Keratinocyte (primary cell): ENCODE measurements at regions not wholly inside any gene's neighbourhood (a gene's known extent, or its start where the extent isn't known, plus 50 kb on each side); places are given as distances from the start of the nearest gene placed in this dataset.

Source experiments
- DNase-seq: peaks from one replicate; pipeline ENCODE4 v3.0.0-alpha.2; 2011; ENCODE audit warnings: low read depth, missing footprints, low spot score
- FAIRE-seq: peaks from 2 replicates; lab custom pipeline; 2011; peaks lifted over from hg19 to GRCh38; lab: Jason Lieb, UNC
- H2AFZ ChIP-seq: 2 replicates; pipeline ENCODE4 v1.6.0; 2012; ENCODE audit warnings: low read length, control low read depth, inconsistent platforms; ENCODE audit not compliant: control insufficient read depth
- H3K27ac ChIP-seq: 2 replicates; pipeline ENCODE4 v1.5.1; 2011; ENCODE audit warnings: low read length; ENCODE audit not compliant: control insufficient read depth, insufficient read depth
- H3K27me3 ChIP-seq: 3 replicates; pipeline ENCODE4 v1.6.0; 2011; ENCODE audit warnings: low read length; ENCODE audit not compliant: control insufficient read depth, insufficient read depth; ENCODE audit errors: extremely low read depth
- H3K36me3 ChIP-seq, 2 experiments: 2 replicates in 1 of 2; 3 replicates in 1 of 2; pipeline ENCODE4 v1.5.1; 2011; ENCODE audit warnings: low read length in 2 of 2, mild to moderate bottlenecking in 1 of 2; ENCODE audit not compliant: control insufficient read depth in 2 of 2, insufficient read depth in 2 of 2; ENCODE audit errors: extremely low read depth in 1 of 2
- H3K4me1 ChIP-seq: 3 replicates; pipeline ENCODE4 v1.5.1; 2011; ENCODE audit warnings: low read length; ENCODE audit not compliant: control insufficient read depth, insufficient read depth; ENCODE audit errors: extremely low read depth
- H3K4me2 ChIP-seq: 3 replicates; pipeline ENCODE4 v1.6.0; 2011; ENCODE audit warnings: low read depth, low read length; ENCODE audit not compliant: control insufficient read depth, insufficient read depth; ENCODE audit errors: extremely low read depth
- H3K4me3 ChIP-seq, 3 experiments: fragments of 200-600 bp in 1 of 3; sonication (generic) in 1 of 3; 2 replicates in 2 of 3; 3 replicates in 1 of 3; pipeline ENCODE4 v1.5.1; 2011 to 2016; ENCODE audit warnings: low read length in 3 of 3, mild to moderate bottlenecking in 3 of 3, control low read depth in 2 of 3, inconsistent platforms in 1 of 3, low read depth in 1 of 3, mixed read lengths in 1 of 3, mixed run types in 1 of 3, moderate library complexity in 1 of 3; ENCODE audit not compliant: control insufficient read depth in 2 of 3, insufficient read depth in 2 of 3; ENCODE audit errors: extremely low read depth in 1 of 3
- H3K79me2 ChIP-seq: 2 replicates; pipeline ENCODE4 v1.6.0; 2012; ENCODE audit warnings: low read length; ENCODE audit not compliant: control insufficient read depth, insufficient read depth
- H3K9ac ChIP-seq: 3 replicates; pipeline ENCODE4 v1.6.0; 2011; ENCODE audit warnings: low read length; ENCODE audit not compliant: control insufficient read depth, insufficient read depth; ENCODE audit errors: extremely low read depth
- H3K9me1 ChIP-seq: 3 replicates; pipeline ENCODE4 v1.6.0; 2011; ENCODE audit warnings: low read length; ENCODE audit not compliant: control insufficient read depth, insufficient read depth; ENCODE audit errors: extremely low read depth
- H3K9me3 ChIP-seq: 2 replicates; pipeline ENCODE4 v1.5.1; 2012; ENCODE audit warnings: low read depth, low read length; ENCODE audit not compliant: control insufficient read depth
- H4K20me1 ChIP-seq: 3 replicates; pipeline ENCODE4 v1.6.0; 2011; ENCODE audit warnings: low read length; ENCODE audit not compliant: control insufficient read depth, insufficient read depth; ENCODE audit errors: extremely low read depth
- EZH2 ChIP-seq: IDR thresholded peaks from one replicate; pipeline ENCODE4 v1.6.1; 2012; ENCODE audit warnings: inconsistent platforms, mild to moderate bottlenecking, low read length, moderate library complexity
- dilution Hi-C: fragments of 300-500 bp; cut with MboI; formaldehyde crosslinking; loops from one replicate; pipeline ENCODE4 v1.7.0; 2020; ENCODE audit warnings: low sequenced_read_pairs; ENCODE audit not compliant: extremely low pct_ligation_motif_present
- TF ChIP-seq, protein P1 (sequence below), 3 experiments: IDR thresholded peaks in 1 of 3; conservative IDR thresholded peaks in 1 of 3; optimal IDR thresholded peaks in 1 of 3; 2 replicates in 2 of 3; 3 replicates in 1 of 3; pipeline versions ENCODE3 to v1.5.1; 2011; ENCODE audit warnings: low read length in 3 of 3, mild to moderate bottlenecking in 3 of 3, moderate library complexity in 2 of 3, control low read depth in 1 of 3, inconsistent platforms in 1 of 3; ENCODE audit not compliant: insufficient read depth in 2 of 3; ENCODE audit errors: extremely low read depth in 1 of 3

DNA sequence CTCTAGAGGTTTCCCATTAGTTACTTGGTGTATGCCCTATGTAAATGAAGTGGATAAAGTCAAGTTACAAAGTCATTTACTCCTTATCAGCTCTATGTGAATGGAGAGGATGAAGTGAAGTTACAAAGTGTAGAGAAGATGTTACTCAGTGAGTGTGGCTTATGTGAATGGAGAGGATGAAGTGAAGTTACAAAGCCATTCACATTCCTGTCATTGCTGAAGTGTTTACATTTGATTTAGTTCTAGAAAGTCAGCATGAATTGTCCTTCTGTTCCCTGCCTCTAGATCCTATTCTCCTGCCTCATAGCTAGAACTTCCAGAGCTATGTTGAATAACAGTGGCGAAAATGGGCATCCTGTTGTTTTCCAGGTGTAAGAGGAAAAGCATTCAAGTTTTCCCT lies 880.1 kb downstream of the DNAJB9 start:
- H3K27ac ChIP-seq = no peak overlapping the region
- no peaks in the 10 kb centered on the region for H3K36me3 ChIP-seq
- H3K9me1 ChIP-seq = no peaks in the 10 kb centered on the region
- no peaks in the 10 kb centered on the region for H3K4me1 ChIP-seq
- H4K20me1 ChIP-seq = no peaks in the 10 kb centered on the region
- no peak overlapping the region for H3K9ac ChIP-seq
- H3K27me3 ChIP-seq = no peaks in the 10 kb centered on the region
- no peaks in the 10 kb centered on the region for H3K79me2 ChIP-seq
- no peak overlapping the region for H3K4me3 ChIP-seq
- H3K4me2 ChIP-seq = no peak overlapping the region
- no peaks in the 10 kb centered on the region for H3K9me3 ChIP-seq
- DNase-seq (no peak), FAIRE-seq (no peak)
- dilution Hi-C loops = no loop called here
- no peak overlapping the region for H2AFZ ChIP-seq
- TF ChIP-seq EZH2 = no peak

DNA sequence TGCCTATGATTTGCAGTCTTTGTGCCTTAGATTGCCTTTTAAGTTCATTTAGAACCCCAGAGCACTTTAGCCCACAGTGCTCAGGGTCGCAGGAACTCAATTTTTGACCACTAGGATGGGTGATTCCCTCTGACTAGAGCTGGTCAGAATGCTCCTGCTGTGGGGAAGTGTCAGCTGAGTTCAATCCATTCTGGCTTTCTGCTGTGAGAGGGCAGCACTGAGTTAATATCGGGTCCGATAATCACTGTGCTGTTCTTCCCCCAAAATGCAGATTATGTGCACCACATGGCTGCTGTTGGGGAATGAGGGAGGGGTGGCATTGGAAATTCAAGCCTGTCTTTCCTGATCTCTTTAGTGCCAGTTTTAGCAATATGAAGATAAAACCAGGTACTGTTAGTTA lies 886.4 kb downstream of the DNAJB9 start:
- no peaks in the 10 kb centered on the region for H3K36me3 ChIP-seq
- H3K79me2 ChIP-seq = no peaks in the 10 kb centered on the region
- DNase-seq = no peak
- no peaks in the 10 kb centered on the region for H3K4me1 ChIP-seq
- H4K20me1 ChIP-seq = no peaks in the 10 kb centered on the region
- H3K9ac ChIP-seq = no peak overlapping the region
- H3K4me2 ChIP-seq = no peak overlapping the region
- no peaks in the 10 kb centered on the region for H3K9me3 ChIP-seq
- dilution Hi-C loops = no loop called here
- no peak for FAIRE-seq
- no peaks in the 10 kb centered on the region for H3K27me3 ChIP-seq
- H2AFZ ChIP-seq = no peak overlapping the region
- no peaks in the 10 kb centered on the region for H3K9me1 ChIP-seq
- no peak for TF ChIP-seq EZH2
- TF ChIP-seq, protein P1, sequence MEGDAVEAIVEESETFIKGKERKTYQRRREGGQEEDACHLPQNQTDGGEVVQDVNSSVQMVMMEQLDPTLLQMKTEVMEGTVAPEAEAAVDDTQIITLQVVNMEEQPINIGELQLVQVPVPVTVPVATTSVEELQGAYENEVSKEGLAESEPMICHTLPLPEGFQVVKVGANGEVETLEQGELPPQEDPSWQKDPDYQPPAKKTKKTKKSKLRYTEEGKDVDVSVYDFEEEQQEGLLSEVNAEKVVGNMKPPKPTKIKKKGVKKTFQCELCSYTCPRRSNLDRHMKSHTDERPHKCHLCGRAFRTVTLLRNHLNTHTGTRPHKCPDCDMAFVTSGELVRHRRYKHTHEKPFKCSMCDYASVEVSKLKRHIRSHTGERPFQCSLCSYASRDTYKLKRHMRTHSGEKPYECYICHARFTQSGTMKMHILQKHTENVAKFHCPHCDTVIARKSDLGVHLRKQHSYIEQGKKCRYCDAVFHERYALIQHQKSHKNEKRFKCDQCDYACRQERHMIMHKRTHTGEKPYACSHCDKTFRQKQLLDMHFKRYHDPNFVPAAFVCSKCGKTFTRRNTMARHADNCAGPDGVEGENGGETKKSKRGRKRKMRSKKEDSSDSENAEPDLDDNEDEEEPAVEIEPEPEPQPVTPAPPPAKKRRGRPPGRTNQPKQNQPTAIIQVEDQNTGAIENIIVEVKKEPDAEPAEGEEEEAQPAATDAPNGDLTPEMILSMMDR (optimal IDR thresholded peaks at IDR 0.05 in 1 of 3, IDR thresholded peaks at IDR 0.05 in 1 of 3, conservative IDR thresholded peaks at IDR 0.05 in 1 of 3; ENCODE audit: extremely low read depth in 1 of 3, insufficient read depth in 2 of 3, low read length in 3 of 3) = no peak
- H3K4me3 ChIP-seq = no peak overlapping the region
- no peak overlapping the region for H3K27ac ChIP-seq

DNA sequence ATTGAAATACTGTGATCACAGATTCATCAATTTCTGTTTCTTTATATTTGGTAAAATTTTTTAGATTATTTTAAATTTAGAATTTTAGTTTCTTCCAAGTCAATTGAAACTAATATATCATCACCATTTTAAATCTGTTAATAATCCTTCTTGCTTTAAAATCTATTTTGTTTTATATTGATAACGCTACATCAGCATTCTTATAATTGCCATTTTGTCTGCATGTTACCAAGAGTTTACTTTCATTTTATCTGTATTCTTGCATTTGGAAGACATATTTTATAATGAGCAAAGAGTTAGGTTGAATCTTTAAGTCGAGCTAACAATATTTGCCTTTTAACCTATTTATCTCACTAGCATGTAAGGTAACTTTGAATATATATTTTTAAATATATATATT lies 890.6 kb downstream of the DNAJB9 start:
- H3K4me3 ChIP-seq = no peak overlapping the region
- H3K9ac ChIP-seq = no peak overlapping the region
- H3K27ac ChIP-seq = no peak overlapping the region
- no peaks in the 10 kb centered on the region for H3K9me3 ChIP-seq
- H3K4me1 ChIP-seq = no peaks in the 10 kb centered on the region
- H3K36me3 ChIP-seq = no peaks in the 10 kb centered on the region
- H3K9me1 ChIP-seq = no peaks in the 10 kb centered on the region
- H3K4me2 ChIP-seq = no peak overlapping the region
- H3K27me3 ChIP-seq = no peaks in the 10 kb centered on the region
- H4K20me1 ChIP-seq = no peaks in the 10 kb centered on the region
- H2AFZ ChIP-seq = no peak overlapping the region
- FAIRE-seq (no peak), DNase-seq (no peak)
- TF ChIP-seq, protein P1 (optimal IDR thresholded peaks at IDR 0.05 in 1 of 3, IDR thresholded peaks at IDR 0.05 in 1 of 3, conservative IDR thresholded peaks at IDR 0.05 in 1 of 3; ENCODE audit: extremely low read depth in 1 of 3, insufficient read depth in 2 of 3, low read length in 3 of 3) = no peak
- dilution Hi-C loops = no loop called here
- H3K79me2 ChIP-seq = no peaks in the 10 kb centered on the region
